GM21423 (cell line): ENCODE measurements at regions not wholly inside any gene's neighbourhood (a gene's known extent, or its start where the extent isn't known, plus 50 kb on each side); places are given as distances from the start of the nearest gene placed in this dataset.
"Not testable (repeated sequence)": the region's sequence is repeated elsewhere in the genome, so short reads cannot be mapped to it uniquely, and the experiment has no call there.

ENCODE experiments used
- ATAC-seq: cut with Tn5 transposase; IDR thresholded peaks from one replicate; pipeline ENCODE4 v1.9.1; 2021; ENCODE audit warnings: mild to moderate bottlenecking, moderate library complexity; ENCODE audit not compliant: unreplicated experiment

DNA sequence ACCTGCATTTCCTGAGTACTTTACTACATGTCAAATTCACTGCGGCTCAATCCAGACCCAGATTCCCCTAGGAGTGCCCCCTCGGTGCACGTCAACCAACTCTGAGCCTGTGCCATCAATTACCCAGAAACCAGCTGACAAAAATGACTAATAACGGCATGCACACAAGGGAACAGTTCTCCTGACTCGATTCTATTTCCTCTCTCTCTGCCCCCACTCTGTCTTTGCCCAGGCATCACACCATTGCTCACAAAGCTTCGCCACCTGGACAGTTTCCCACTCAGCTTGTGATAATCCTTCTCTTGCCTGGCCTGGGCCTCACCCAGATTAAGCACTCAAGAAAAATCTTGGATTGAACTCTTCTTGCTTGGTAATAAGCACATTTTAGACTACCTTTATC, 115.3 kb upstream of the NDUFV2 start:
- no peak for ATAC-seq

GRCh38 chr18:8988260-8988871, 114.1 kb upstream of the NDUFV2 start:
- ATAC-seq: peak; percentile 89

DNA sequence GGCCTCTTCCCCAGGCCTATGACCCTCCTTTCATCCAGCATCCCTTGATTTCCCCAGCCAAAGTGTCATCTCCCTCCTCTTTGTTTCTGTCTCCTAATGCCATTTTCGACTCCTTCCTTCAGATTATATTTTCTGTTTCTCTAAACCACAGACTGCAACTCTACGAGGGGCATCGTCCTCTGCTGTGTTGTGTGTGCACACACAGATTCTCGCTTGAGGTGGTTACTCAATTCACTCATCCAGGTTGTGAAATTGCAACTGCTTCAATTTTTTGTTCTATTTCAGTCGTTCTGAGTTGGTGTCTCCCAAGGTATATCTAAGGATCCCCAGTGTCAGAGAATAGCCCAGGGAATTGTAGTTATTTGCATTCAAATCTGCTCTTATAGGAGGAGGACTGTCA, 113.5 kb upstream of the NDUFV2 start:
- no peak for ATAC-seq

GRCh38 chr18:8989855-8990254, 112.6 kb upstream of the NDUFV2 start:
- ATAC-seq: no peak

DNA sequence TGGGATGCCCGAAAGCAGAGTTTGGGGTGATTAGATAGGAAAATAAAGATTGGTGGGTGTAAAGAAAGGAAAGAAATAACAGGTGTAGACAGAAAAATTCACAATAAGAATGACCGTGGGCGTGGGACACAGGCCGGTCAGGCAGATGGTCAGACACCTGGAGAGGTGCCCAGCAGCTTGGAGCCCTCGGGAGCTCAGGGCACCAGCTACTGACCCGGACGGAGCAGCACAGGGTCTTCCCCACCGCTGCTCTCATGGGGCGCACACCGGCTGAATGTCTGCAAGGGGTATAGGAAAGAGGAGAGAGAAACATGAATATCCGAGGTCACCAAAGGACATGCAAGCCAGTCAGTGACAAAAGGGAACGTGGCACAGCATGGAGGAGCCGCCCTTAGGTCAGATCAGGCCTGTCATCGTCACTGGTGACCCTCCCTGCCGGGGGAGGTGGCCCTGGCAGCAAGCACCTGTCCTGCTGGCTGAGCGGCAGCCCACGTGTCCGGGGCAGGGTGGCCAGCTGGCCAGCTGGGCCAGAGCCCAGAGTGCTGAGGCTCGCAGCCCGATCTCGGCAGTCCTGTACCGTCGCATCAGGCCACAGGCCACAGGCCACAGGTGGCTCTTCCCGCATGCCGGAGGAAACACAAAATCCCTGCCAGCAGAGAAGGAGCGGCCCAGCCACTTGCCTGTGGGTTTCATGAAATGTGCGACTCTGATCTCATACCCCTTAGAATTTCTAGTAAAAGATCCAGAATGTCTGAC, 112.0 kb upstream of the NDUFV2 start:
- no peak for ATAC-seq

GRCh38 chr18:8991155-8991554, 111.3 kb upstream of the NDUFV2 start:
- ATAC-seq: no peak

DNA sequence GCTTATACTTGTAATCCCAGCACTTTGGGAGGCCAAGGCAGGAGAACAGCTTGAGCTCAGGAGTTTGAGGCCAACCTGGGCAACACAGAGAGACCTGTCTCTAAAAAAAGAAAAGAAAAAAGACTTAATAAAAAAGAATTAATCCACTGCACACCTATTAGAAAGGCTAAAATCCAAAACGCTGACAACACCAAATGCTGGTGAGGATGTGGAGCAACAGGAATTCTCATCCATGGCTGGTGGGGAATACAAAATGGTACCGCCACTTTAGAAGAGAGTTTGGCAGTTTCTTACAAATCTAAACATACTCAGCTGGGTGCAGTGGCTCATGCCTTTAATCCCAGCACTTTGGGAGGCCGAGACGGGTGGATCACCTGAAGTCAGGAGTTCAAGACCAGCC, 110.0 kb upstream of the NDUFV2 start:
- ATAC-seq: not testable (repeated sequence)

DNA sequence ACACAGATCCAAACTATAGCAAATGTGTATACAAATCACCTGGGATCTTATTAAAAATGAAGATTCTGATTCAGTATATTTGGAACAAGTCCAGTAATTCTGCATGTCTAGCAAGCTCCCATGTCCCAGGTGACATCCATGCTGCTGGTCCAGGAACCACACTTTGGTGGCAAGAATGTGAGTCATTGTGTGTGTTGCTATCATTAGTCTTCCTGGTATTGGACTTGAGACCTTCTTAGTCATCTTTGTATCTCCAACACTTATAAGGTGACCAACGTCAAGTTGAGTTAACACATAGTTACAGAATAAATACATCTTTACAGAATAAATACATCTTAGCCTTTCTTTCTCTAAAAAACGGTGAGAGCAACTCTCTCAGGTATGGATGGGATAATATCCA, 107.9 kb upstream of the NDUFV2 start:
- ATAC-seq: no peak

DNA sequence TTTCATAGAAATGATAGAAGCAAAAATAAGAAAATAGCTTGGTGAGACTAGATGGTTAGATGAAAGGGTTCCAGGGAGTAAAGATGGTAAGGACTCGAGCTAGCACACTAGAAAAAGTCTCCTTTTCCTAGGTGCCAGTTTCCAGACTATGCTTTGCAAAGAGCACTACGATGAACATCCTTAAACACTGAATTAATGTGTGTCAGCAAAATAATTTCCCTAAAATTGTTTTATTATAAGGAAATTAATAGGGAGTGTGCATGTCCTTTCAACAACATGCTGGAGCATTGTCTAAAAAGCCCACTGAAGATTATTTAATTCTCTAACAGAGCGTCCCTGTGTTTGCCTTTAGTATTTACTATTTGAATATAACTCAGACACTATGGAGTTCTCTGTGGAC, 107.4 kb upstream of the NDUFV2 start:
- ATAC-seq: no peak

DNA sequence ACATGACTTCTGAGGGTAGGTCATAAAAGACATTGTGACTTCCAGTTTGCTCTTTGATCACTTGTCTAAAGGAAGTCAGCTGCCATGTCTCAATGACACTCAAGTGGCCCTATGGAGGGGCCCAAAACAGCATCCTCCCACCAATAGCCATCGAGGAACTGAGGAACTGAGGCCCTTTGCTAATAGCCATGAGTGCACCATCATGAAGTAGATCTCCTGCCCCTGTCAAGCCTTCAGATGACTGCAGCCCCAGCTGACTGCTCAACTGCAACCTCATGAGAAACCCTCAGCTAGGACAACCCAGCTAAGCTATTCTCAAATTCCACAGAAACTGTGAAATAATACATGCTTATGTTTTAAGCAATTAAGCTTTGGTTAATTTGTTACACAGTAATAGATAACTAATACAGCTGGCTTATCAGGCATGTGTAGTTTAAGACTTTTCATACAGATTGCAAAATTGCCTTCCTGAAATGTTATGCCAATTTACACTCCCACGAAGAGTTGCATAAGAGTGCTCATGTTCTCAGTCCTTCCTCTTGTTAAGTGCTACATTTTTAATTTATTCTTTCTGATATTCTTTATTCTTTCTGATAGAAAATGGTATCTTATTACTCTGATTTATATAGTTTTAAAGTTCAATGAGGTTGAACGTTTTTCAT, 105.6 kb upstream of the NDUFV2 start:
- no peak for ATAC-seq

DNA sequence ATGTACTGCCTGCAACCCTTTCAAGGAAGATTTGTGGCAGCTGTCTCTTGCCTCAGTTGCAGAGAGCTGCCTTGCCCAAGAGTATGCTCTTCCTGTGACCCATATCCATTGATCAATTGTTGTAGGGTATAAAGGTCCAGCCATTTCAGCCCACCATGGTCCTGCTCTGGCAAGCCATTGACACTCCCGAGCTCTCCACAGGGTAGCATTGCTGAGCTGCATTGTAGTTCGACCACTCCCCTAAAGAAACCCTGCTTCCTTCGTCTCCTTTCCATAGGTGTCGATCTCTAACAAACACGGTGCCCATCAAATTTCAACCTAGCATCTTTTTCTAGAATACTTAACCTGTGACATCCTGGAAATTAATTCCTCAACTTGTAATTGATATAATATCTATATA, 104.9 kb upstream of the NDUFV2 start:
- no peak for ATAC-seq

DNA sequence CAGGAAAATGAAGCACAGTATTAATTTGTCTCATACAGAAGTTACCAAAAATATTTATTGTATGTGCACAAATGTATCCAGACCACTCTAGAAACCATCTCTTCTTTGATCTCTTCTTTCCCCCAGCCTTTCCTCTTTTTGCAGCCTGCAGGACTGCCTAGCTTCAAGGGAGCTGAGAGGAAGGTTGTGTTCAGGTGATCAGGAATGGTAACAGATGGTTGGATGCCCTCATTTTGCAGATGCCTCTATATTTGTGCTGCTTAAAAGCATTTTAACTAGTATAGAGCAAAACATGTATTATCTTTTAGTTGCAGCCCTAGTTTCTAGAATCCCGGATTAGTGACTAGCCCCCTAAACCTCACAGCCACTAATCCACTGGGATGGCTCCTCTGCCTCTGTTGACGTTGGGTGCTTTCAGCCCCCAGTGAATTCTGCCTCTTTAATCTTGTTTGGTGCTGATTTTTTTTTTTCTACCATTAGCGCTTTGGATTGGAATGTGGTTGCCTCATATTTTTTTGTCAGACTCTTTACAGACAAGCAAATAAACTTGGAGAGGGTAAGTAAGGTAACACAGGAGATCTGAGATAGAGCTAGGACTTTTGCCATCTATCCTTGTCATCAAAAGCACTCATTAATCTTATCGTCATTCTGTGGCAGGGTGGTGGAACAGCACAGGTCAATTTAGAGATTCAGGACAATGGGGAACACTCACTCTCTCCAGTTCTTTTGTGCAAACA, 103.8 kb upstream of the NDUFV2 start:
- no peak for ATAC-seq

DNA sequence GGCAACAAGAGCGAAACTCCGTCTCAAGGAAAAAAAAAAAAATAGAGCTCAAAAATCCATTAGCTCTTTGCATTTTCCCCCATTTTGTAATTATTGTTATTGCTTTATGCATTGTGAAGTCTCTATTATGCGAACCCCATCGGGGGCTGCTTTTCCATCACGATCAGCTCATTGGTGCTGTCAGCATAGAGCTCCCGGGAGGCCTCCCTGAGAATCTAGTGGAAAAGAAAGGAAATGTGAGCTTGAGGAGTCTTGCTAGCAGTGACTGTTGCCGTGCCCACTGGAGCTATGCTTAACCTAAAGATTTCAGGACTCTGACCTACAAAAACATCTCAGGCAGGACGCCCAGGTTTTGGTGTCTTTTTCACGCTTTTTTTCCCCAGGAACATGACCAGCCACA, 102.6 kb upstream of the NDUFV2 start:
- no peak for ATAC-seq

DNA sequence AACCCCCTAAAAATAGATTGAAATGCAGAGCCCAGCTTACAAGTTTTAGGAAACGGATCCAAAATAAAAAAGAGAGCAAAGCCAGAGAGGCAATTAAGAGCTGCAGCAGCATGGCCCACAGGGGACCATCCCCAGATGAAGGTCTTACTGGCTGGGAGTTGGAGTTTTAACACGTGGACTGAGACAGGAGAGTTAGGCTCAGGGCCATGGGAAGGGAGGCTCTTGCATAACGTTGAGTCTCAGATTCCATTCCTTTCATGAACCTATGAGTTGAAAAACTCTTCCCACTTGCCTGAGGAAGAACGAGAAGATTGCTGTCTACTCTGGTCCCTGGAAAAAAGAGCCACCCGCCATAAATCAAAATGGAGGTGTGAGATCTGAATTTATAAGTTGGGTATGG, 101.8 kb upstream of the NDUFV2 start:
- ATAC-seq: no peak

DNA sequence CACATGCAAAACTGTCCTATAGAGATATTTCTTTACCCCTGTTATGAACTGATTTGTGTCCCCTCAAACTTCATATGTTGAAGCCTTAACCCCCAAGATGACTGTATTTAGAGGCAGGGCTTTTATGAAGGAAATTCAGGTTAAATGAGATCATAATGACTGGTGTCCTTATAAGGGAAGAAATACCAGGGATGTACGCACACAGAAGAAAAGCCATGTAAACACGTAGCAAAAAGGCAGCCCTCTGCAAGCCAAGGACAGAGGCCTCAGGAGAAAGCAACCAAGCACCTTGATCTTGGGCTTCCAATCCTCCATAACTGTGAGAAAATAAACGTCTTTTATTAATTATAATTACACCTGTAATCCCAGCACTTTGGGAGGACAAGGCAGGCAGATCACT, 101.3 kb upstream of the NDUFV2 start:
- no peak for ATAC-seq

DNA sequence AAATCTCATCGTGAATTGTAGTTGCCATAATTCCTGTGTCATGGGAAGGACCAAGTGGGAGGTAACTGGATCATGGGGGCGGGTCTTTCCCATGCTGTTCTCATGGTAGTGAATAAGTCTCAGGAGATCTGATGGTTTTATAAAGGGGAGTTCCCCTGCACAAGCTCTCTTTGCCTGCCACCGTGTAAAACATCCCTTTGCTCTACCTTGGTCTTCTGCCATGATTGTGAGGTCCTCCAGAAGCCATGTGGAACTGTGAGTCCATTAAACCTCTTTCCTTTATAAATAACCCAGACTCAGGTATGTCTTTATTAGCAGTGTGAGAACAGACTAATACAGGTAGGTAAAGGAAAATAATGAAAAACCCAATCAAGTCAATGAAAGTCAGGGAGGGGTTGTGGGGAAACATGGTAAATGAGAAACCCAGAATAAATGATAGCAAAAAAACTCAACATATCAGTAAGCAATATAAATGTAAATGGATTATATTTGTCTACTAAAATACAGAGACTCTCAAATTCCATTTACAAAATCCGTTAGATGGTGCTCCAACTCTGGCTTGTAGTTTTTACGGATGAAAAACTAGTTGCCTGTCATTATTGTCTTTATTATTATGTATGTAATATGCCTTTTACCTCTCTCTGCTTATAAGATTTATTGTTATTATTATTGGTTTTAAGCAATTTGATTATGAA, 98.9 kb upstream of the NDUFV2 start:
- ATAC-seq: no peak

DNA sequence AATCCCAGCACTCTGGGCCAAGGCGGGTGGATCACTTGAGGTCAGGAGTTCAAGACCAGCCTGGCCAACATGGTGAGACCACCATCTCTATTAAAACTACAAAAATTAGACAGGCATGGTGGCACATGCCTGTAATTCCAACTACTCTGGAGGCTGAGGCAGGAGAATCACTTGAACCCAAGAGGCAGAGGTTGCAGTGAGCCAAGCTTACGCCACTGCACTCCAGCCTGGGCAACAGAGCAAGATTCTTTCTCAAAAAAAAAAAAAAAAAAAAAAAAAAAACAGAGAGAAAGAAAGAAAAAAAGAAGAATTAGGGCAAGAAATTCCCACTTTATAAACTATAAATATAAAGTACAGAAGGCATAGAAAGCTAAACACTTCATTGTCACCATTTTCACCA, 98.2 kb upstream of the NDUFV2 start:
- not testable (repeated sequence) for ATAC-seq

DNA sequence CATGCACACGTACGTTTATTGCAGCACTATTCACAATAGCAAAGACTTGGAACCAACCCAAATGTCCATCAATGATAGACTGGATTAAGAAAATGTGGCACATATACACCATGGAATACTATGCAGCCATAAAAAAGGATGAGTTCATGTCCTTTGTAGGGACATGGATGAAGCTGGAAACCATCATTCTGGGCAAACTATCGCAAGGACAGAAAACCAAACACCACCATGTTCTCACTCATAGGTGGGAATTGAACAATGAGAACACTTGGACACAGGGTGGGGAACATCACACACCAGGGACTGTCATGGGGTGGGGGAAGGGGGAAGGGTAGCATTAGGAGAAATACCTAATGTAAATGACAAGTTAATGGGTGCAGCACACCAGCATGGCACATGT, 94.8 kb upstream of the NDUFV2 start:
- not testable (repeated sequence) for ATAC-seq

GRCh38 chr18:9008200-9008708, 94.2 kb upstream of the NDUFV2 start:
- ATAC-seq: no peak

GRCh38 chr18:9008709-9009635, 93.5 kb upstream of the NDUFV2 start:
- ATAC-seq: no peak
